ENCODE measurements at regions not wholly inside any gene's neighbourhood (a gene's known extent, or its start where the extent isn't known, plus 50 kb on each side); places are given as distances from the start of the nearest gene placed in this dataset.

GRCh38 chr4:112751447-112751846 lies 114.5 kb downstream of the LARP7 start:
- intact Hi-C loops (cut with DNase I; ENCODE audit: low total_unique reads), result no loop called here
- Histone ChIP-seq H3K27ac (no peak overlapping the region), H3K4me1 (no peaks in the 10 kb centered on the region), H3K27me3 (no peaks in the 10 kb centered on the region), H3K9me3 (no peaks in the 10 kb centered on the region), H3K4me3 (no peak overlapping the region), H3K36me3 (no peaks in the 10 kb centered on the region)
- TF ChIP-seq POLR2A (IDR thresholded peaks at IDR 0.05) (no peak), CTCF (IDR thresholded peaks at IDR 0.05) (no peak), EP300 (IDR thresholded peaks at IDR 0.05) (no peak), POLR2AphosphoS5 (IDR thresholded peaks at IDR 0.05) (no peak)
- DNase-seq, result no peak
- WGBS, 5 donors, result 42 to 62% (median 48%) methylated on average over 1 of the region's 1 CpG

GRCh38 chr4:112752061-112752460 lies 115.1 kb downstream of the LARP7 start:
- H3K27me3 ChIP-seq, result no peaks in the 10 kb centered on the region
- TF ChIP-seq EP300 (IDR thresholded peaks at IDR 0.05) (no peak), CTCF (IDR thresholded peaks at IDR 0.05) (no peak), POLR2AphosphoS5 (IDR thresholded peaks at IDR 0.05) (no peak), POLR2A (IDR thresholded peaks at IDR 0.05) (no peak)
- no peaks in the 10 kb centered on the region for H3K36me3 ChIP-seq
- intact Hi-C loops (cut with DNase I; ENCODE audit: low total_unique reads), result no loop called here
- H3K4me3 ChIP-seq, result no peak overlapping the region
- no peak overlapping the region for H3K27ac ChIP-seq
- 42 to 70% (median 50%) methylated on average over 1 of the region's 1 CpG for WGBS, 5 donors
- no peaks in the 10 kb centered on the region for H3K4me1 ChIP-seq
- no peak for DNase-seq
- H3K9me3 ChIP-seq, result no peaks in the 10 kb centered on the region

- TF ChIP-seq POLR2A (IDR thresholded peaks at IDR 0.05) (no peak), POLR2AphosphoS5 (IDR thresholded peaks at IDR 0.05) (no peak), CTCF (IDR thresholded peaks at IDR 0.05) (no peak), EP300 (IDR thresholded peaks at IDR 0.05) (no peak)
- 71 to 94% (median 93%) methylated on average over 1 to 3 of the region's 3 CpGs for WGBS, 5 donors
- Histone ChIP-seq H3K9me3 (no peaks in the 10 kb centered on the region), H3K36me3 (no peaks in the 10 kb centered on the region), H3K4me1 (no peaks in the 10 kb centered on the region), H3K27ac (no peak overlapping the region), H3K27me3 (no peaks in the 10 kb centered on the region), H3K4me3 (no peak overlapping the region)
- no peak for DNase-seq
- intact Hi-C loops (cut with DNase I; ENCODE audit: low total_unique reads), result no loop called here
Observed at GRCh38 chr4:112752510-112752909, 115.6 kb downstream of the LARP7 start.

GRCh38 chr4:112753333-112753732 lies 116.4 kb downstream of the LARP7 start:
- intact Hi-C loops (cut with DNase I; ENCODE audit: low total_unique reads), result no loop called here
- Histone ChIP-seq H3K36me3 (no peaks in the 10 kb centered on the region), H3K27ac (no peak overlapping the region), H3K27me3 (no peaks in the 10 kb centered on the region), H3K4me3 (no peak overlapping the region), H3K9me3 (no peaks in the 10 kb centered on the region), H3K4me1 (no peaks in the 10 kb centered on the region)
- 47 to 68% (median 62%) methylated on average over 3 of the region's 3 CpGs for WGBS, 5 donors
- DNase-seq, result no peak
- TF ChIP-seq EP300 (IDR thresholded peaks at IDR 0.05), result no peak
- TF ChIP-seq POLR2AphosphoS5 (IDR thresholded peaks at IDR 0.05), result no peak
- TF ChIP-seq POLR2A (IDR thresholded peaks at IDR 0.05), result no peak
- TF ChIP-seq CTCF (IDR thresholded peaks at IDR 0.05), result no peak
